Smooth muscle cell (in vitro differentiated cells): ENCODE measurements at regions not wholly inside any gene's neighbourhood (a gene's known extent, or its start where the extent isn't known, plus 50 kb on each side); places are given as distances from the start of the nearest gene placed in this dataset.

ENCODE experiments used
- DNase-seq: peaks from one replicate; lab custom pipeline; 2025; ENCODE audit not compliant: unreplicated experiment; lab: John Stamatoyannopoulos, UW
- H2AFZ ChIP-seq: fragments of 200-600 bp; sonication (generic); 2 replicates; pipeline ENCODE4 v1.6.0; 2016; ENCODE audit warnings: antibody characterized with exemption, low read depth, mild to moderate bottlenecking
- H3F3A ChIP-seq: fragments of 200-600 bp; sonication (generic); 2 replicates; pipeline ENCODE4 v1.6.0; 2017; ENCODE audit warnings: antibody characterized with exemption, low read depth
- H3K27ac ChIP-seq: fragments of 200-600 bp; sonication (generic); 2 replicates; pipeline ENCODE4 v1.5.1; 2016; ENCODE audit warnings: low read depth, mild to moderate bottlenecking
- H3K27me3 ChIP-seq: fragments of 200-600 bp; sonication (generic); 2 replicates; pipeline ENCODE4 v1.6.1; 2016; ENCODE audit warnings: low read depth, mild to moderate bottlenecking
- H3K36me3 ChIP-seq: fragments of 200-600 bp; sonication (generic); 2 replicates; pipeline ENCODE4 v1.5.1; 2016; ENCODE audit warnings: low read depth
- H3K4me1 ChIP-seq: fragments of 200-600 bp; sonication (generic); 2 replicates; pipeline ENCODE4 v1.5.1; 2016; ENCODE audit warnings: low read depth
- H3K4me2 ChIP-seq: fragments of 200-600 bp; sonication (generic); 2 replicates; pipeline ENCODE4 v1.6.0; 2016; ENCODE audit warnings: mild to moderate bottlenecking
- H3K4me3 ChIP-seq: fragments of 200-600 bp; sonication (generic); 2 replicates; pipeline ENCODE4 v1.5.1; 2016; ENCODE audit warnings: mild to moderate bottlenecking
- H3K79me2 ChIP-seq: fragments of 200-600 bp; sonication (generic); 2 replicates; pipeline ENCODE4 v1.6.0; 2016; ENCODE audit warnings: low read depth, mild to moderate bottlenecking
- H3K9ac ChIP-seq: fragments of 200-600 bp; sonication (generic); 2 replicates; pipeline ENCODE4 v1.6.0; 2016; ENCODE audit warnings: low read depth
- H3K9me3 ChIP-seq: fragments of 200-600 bp; sonication (generic); replicated peaks from 2 replicates; pipeline ENCODE4 v1.5.1; 2016; ENCODE audit warnings: low read depth
- H4K20me1 ChIP-seq: fragments of 200-600 bp; sonication (generic); 2 replicates; pipeline ENCODE4 v1.6.0; 2016; ENCODE audit warnings: low read depth
- whole genome bisulfite sequencing: methylation state at CpG from one replicate; pipeline ENCODE4 v1.1.7; 2016; ENCODE audit warnings: low lambda C conversion rate; 5-methylcytosine and 5-hydroxymethylcytosine counted together
- TF ChIP-seq, protein P1 (sequence below): fragments of 200-600 bp; sonication (generic); IDR thresholded peaks from 2 replicates; pipeline ENCODE4 v1.5.1; 2017; ENCODE audit warnings: borderline replicate concordance, mild to moderate bottlenecking, antibody characterized with exemption; ENCODE audit not compliant: insufficient read depth, poor library complexity, severe bottlenecking

GRCh38 chr6:85920782-85921181 is 278.1 kb upstream of the SYNCRIP start:
- Histone ChIP-seq H3K9me3 (no peaks in the 10 kb centered on the region), H3K79me2 (no peaks in the 10 kb centered on the region), H3K4me1 (no peaks in the 10 kb centered on the region), H3K9ac (no peak overlapping the region), H3F3A (no peaks in the 10 kb centered on the region), H3K27me3 (no peaks in the 10 kb centered on the region), H3K4me2 (no peak overlapping the region), H3K36me3 (no peaks in the 10 kb centered on the region), H2AFZ (no peak overlapping the region), H3K27ac (no peak overlapping the region), H4K20me1 (no peaks in the 10 kb centered on the region), H3K4me3 (no peak overlapping the region)
- 77% methylated on average over 1 of the region's 1 CpG for WGBS
- DNase-seq = no peak
- TF ChIP-seq, protein P1, sequence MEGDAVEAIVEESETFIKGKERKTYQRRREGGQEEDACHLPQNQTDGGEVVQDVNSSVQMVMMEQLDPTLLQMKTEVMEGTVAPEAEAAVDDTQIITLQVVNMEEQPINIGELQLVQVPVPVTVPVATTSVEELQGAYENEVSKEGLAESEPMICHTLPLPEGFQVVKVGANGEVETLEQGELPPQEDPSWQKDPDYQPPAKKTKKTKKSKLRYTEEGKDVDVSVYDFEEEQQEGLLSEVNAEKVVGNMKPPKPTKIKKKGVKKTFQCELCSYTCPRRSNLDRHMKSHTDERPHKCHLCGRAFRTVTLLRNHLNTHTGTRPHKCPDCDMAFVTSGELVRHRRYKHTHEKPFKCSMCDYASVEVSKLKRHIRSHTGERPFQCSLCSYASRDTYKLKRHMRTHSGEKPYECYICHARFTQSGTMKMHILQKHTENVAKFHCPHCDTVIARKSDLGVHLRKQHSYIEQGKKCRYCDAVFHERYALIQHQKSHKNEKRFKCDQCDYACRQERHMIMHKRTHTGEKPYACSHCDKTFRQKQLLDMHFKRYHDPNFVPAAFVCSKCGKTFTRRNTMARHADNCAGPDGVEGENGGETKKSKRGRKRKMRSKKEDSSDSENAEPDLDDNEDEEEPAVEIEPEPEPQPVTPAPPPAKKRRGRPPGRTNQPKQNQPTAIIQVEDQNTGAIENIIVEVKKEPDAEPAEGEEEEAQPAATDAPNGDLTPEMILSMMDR = no peak

DNA sequence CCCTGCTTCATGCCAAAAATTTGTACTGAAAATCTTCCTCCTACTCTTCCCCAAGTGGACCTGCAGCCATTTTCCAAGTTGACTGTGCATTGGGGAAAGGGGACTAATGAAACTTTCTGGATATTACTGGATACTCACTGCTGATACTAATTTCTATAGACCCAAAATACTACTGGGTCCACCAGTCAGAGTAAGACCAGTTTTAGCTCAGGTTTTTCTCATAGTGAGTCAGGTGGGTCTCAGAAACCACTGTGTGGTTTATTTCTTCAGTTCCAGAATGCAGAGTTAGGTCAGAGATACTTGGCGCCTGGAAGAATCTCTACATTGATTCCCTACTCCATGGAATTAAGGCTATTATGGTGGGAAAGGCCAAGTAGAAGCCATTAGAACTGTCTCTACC is 274.8 kb upstream of the SYNCRIP start:
- Histone ChIP-seq H3K79me2 (no peaks in the 10 kb centered on the region), H2AFZ (no peak overlapping the region), H3K36me3 (no peaks in the 10 kb centered on the region), H3K9me3 (no peaks in the 10 kb centered on the region), H3K4me2 (no peak overlapping the region), H4K20me1 (no peaks in the 10 kb centered on the region), H3K27ac (no peak overlapping the region), H3F3A (no peaks in the 10 kb centered on the region), H3K4me3 (no peak overlapping the region), H3K9ac (no peak overlapping the region), H3K4me1 (no peaks in the 10 kb centered on the region), H3K27me3 (no peaks in the 10 kb centered on the region)
- no peak for DNase-seq
- 97% methylated on average over 1 of the region's 1 CpG for WGBS
- TF ChIP-seq, protein P1 = no peak

DNA sequence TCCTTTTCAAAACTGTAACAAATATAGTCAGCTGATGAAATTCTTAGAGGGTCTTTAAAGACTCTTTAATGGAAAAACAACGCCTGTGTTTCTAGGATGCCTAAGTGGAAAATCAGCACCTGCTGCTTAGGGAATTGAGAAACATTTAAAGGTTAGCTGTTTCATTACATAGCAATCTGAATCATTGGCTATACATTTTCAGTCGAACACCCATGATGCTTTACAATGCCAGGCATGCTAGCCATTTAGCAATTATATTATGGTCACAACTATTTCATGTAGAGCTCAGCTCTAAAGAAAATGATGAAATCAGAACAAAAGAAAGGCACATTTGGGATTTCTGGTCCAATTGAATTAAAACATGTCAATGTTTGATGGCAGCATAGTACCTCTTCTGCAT is 270.3 kb upstream of the SYNCRIP start:
- no peak overlapping the region for H3K4me3 ChIP-seq
- H3K27ac ChIP-seq = no peak overlapping the region
- H3F3A ChIP-seq = no peaks in the 10 kb centered on the region
- no peaks in the 10 kb centered on the region for H3K9me3 ChIP-seq
- no peak overlapping the region for H2AFZ ChIP-seq
- H3K4me1 ChIP-seq = no peaks in the 10 kb centered on the region
- H3K36me3 ChIP-seq = no peaks in the 10 kb centered on the region
- H3K9ac ChIP-seq = no peak overlapping the region
- TF ChIP-seq, protein P1 = no peak
- no peak overlapping the region for H3K4me2 ChIP-seq
- WGBS = 79% methylated on average over 2 of the region's 2 CpGs
- DNase-seq = no peak
- H3K79me2 ChIP-seq = no peaks in the 10 kb centered on the region
- no peaks in the 10 kb centered on the region for H4K20me1 ChIP-seq
- no peaks in the 10 kb centered on the region for H3K27me3 ChIP-seq

DNA sequence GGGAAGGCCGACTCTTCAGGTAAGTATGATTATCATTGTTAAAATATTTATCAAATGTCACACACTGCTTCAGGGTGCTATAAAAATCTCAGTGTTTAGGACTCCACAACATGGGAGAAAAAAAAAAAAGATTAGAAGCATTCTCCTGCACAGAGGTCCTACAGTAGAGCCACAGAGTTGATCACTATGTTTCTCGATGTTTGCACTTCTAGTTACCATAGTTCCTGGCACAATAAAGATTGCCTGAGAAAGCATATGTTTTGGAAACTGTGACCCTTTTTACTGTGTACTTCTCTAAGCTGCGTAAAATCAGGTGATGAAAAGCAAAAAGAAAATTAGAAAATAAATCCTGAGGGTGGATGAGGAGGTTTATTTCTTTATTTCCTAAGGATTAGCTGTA is 269.9 kb upstream of the SYNCRIP start:
- H3K27me3 ChIP-seq = no peaks in the 10 kb centered on the region
- H3F3A ChIP-seq = no peaks in the 10 kb centered on the region
- no peaks in the 10 kb centered on the region for H4K20me1 ChIP-seq
- H3K4me3 ChIP-seq = no peak overlapping the region
- H3K9me3 ChIP-seq = no peaks in the 10 kb centered on the region
- H3K4me1 ChIP-seq = no peaks in the 10 kb centered on the region
- no peak overlapping the region for H2AFZ ChIP-seq
- no peaks in the 10 kb centered on the region for H3K36me3 ChIP-seq
- no peak overlapping the region for H3K4me2 ChIP-seq
- DNase-seq = no peak
- H3K79me2 ChIP-seq = no peaks in the 10 kb centered on the region
- H3K9ac ChIP-seq = no peak overlapping the region
- TF ChIP-seq, protein P1 = no peak
- no peak overlapping the region for H3K27ac ChIP-seq
- WGBS = 87% methylated on average over 3 of the region's 3 CpGs
